Muscle of leg (tissue), 3 donors: ENCODE measurements at regions not wholly inside any gene's neighbourhood (a gene's known extent, or its start where the extent isn't known, plus 50 kb on each side); places are given as distances from the start of the nearest gene placed in this dataset.
"Not testable (repeated sequence)": the region's sequence is repeated elsewhere in the genome, so short reads cannot be mapped to it uniquely, and the experiment has no call there.

Source experiments
- DNase-seq: peaks from one replicate; pipeline ENCODE4 v3.0.0; 2013
- H3K27ac ChIP-seq: one replicate; pipeline ENCODE4 v1.5.1; 2013; ENCODE audit warnings: mild to moderate bottlenecking, low read length, control low read depth
- H3K27me3 ChIP-seq: one replicate; pipeline ENCODE4 v1.6.1; 2013; ENCODE audit warnings: low read length; ENCODE audit not compliant: control insufficient read depth, insufficient read depth
- H3K36me3 ChIP-seq: one replicate; pipeline ENCODE4 v1.6.1; 2013; ENCODE audit warnings: low read length; ENCODE audit not compliant: control insufficient read depth, insufficient read depth
- H3K4me1 ChIP-seq: one replicate; pipeline ENCODE4 v1.6.1; 2013; ENCODE audit warnings: low read length; ENCODE audit not compliant: control insufficient read depth, insufficient read depth
- H3K4me3 ChIP-seq: one replicate; pipeline ENCODE4 v1.5.1; 2013; ENCODE audit warnings: low read length, control low read depth
- H3K9me3 ChIP-seq: replicated peaks from 2 replicates; pipeline ENCODE4 v1.6.1; 2013; ENCODE audit warnings: low read depth, low read length; ENCODE audit not compliant: control insufficient read depth
- WGBS: methylation state at CpG from one replicate; pipeline ENCODE4 v1.1.5; 2013; ENCODE audit warnings: missing lambda C conversion rate; ENCODE audit not compliant: insufficient coverage; 5-methylcytosine and 5-hydroxymethylcytosine counted together

GRCh38 chr15:91412138-91412928 is 312.3 kb downstream of the SV2B start:
- Histone ChIP-seq H3K4me3 (no peak overlapping the region), H3K9me3 (no peaks in the 10 kb centered on the region), H3K27ac (no peak overlapping the region), H3K36me3 (no peaks in the 10 kb centered on the region), H3K4me1 (peaks cover 5% of the 10 kb centered on the region), H3K27me3 (no peaks in the 10 kb centered on the region)
- no CpG with 5 or more reads among the region's 5 CpGs for WGBS
- DNase-seq: no peak

GRCh38 chr15:91413142-91413541 is 313.1 kb downstream of the SV2B start:
- no peak for DNase-seq
- H3K4me1 ChIP-seq: peaks cover 4% of the 10 kb centered on the region
- no peak overlapping the region for H3K27ac ChIP-seq
- WGBS: no CpG with 5 or more reads among the region's 2 CpGs
- no peaks in the 10 kb centered on the region for H3K36me3 ChIP-seq
- no peak overlapping the region for H3K4me3 ChIP-seq
- H3K9me3 ChIP-seq: no peaks in the 10 kb centered on the region
- no peaks in the 10 kb centered on the region for H3K27me3 ChIP-seq

- no peak for DNase-seq
- no peaks in the 10 kb centered on the region for H3K27me3 ChIP-seq
- no peaks in the 10 kb centered on the region for H3K4me1 ChIP-seq
- H3K4me3 ChIP-seq: no peak overlapping the region
- no peak overlapping the region for H3K27ac ChIP-seq
- H3K36me3 ChIP-seq: no peaks in the 10 kb centered on the region
- no peaks in the 10 kb centered on the region for H3K9me3 ChIP-seq
- no CpG with 5 or more reads among the region's 2 CpGs for WGBS
These were observed 314.1 kb downstream of the SV2B start for GRCh38 chr15:91414124-91414523.

GRCh38 chr15:91415258-91415657 is 315.2 kb downstream of the SV2B start:
- no CpG with 5 or more reads among the region's 4 CpGs for WGBS
- H3K4me1 ChIP-seq, H3K4me3 ChIP-seq, H3K27me3 ChIP-seq, H3K27ac ChIP-seq, H3K36me3 ChIP-seq, DNase-seq, H3K9me3 ChIP-seq: not testable (repeated sequence)

- peaks cover 2% of the 10 kb centered on the region for H3K9me3 ChIP-seq
- 33% methylated on average over 1 of the region's 2 CpGs for WGBS
- H3K27me3 ChIP-seq: no peaks in the 10 kb centered on the region
- H3K4me3 ChIP-seq: no peak overlapping the region
- H3K36me3 ChIP-seq: no peaks in the 10 kb centered on the region
- no peaks in the 10 kb centered on the region for H3K4me1 ChIP-seq
- no peak for DNase-seq
- no peak overlapping the region for H3K27ac ChIP-seq
These were observed 320.6 kb downstream of the SV2B start for GRCh38 chr15:91420689-91421088.

GRCh38 chr15:91422797-91423196 is 322.7 kb downstream of the SV2B start:
- 13% methylated on average over 1 of the region's 1 CpG for WGBS
- H3K4me1 ChIP-seq: no peaks in the 10 kb centered on the region
- H3K27ac ChIP-seq: no peak overlapping the region
- no peaks in the 10 kb centered on the region for H3K36me3 ChIP-seq
- no peak overlapping the region for H3K4me3 ChIP-seq
- H3K9me3 ChIP-seq: peaks cover 2% of the 10 kb centered on the region
- DNase-seq: no peak
- H3K27me3 ChIP-seq: no peaks in the 10 kb centered on the region

GRCh38 chr15:91424001-91424400 is 323.9 kb downstream of the SV2B start:
- Histone ChIP-seq H3K4me3 (no peak overlapping the region), H3K27ac (no peak overlapping the region), H3K9me3 (peaks cover 2% of the 10 kb centered on the region), H3K36me3 (no peaks in the 10 kb centered on the region), H3K4me1 (no peaks in the 10 kb centered on the region), H3K27me3 (no peaks in the 10 kb centered on the region)
- no peak for DNase-seq
- no CpG with 5 or more reads among the region's 1 CpG for WGBS

- 80% methylated on average over 1 of the region's 4 CpGs for WGBS
- H3K36me3 ChIP-seq: no peaks in the 10 kb centered on the region
These were observed 326.4 kb downstream of the SV2B start for GRCh38 chr15:91426412-91426811.

GRCh38 chr15:91429973-91430372 is 329.9 kb downstream of the SV2B start:
- DNase-seq: no peak
- Histone ChIP-seq H3K36me3 (no peaks in the 10 kb centered on the region), H3K9me3 (no peaks in the 10 kb centered on the region), H3K27me3 (no peaks in the 10 kb centered on the region), H3K4me1 (no peaks in the 10 kb centered on the region), H3K27ac (no peak overlapping the region), H3K4me3 (no peak overlapping the region)
- 64% methylated on average over 5 of the region's 9 CpGs for WGBS

More at GRCh38 chr15:91426412-91426811, 326.4 kb downstream of the SV2B start:
- H3K4me3 ChIP-seq: no peak overlapping the region
- H3K27ac ChIP-seq: no peak overlapping the region
- H3K4me1 ChIP-seq: no peaks in the 10 kb centered on the region
- H3K27me3 ChIP-seq: no peaks in the 10 kb centered on the region
- H3K9me3 ChIP-seq: no peaks in the 10 kb centered on the region
- DNase-seq: no peak

- DNase-seq: no peak
- Histone ChIP-seq H3K9me3 (no peaks in the 10 kb centered on the region), H3K4me3 (no peak overlapping the region), H3K27ac (no peak overlapping the region), H3K4me1 (no peaks in the 10 kb centered on the region), H3K27me3 (no peaks in the 10 kb centered on the region), H3K36me3 (no peaks in the 10 kb centered on the region)
- whole genome bisulfite sequencing: 80% methylated on average over 1 of the region's 8 CpGs
These were observed 331.1 kb downstream of the SV2B start for GRCh38 chr15:91431041-91431715.
